GM23338 (cell line): ENCODE measurements at regions not wholly inside any gene's neighbourhood (a gene's known extent, or its start where the extent isn't known, plus 50 kb on each side); places are given as distances from the start of the nearest gene placed in this dataset.

Experiments used
- ATAC-seq: fragments of 200-7000 bp; cut with Tn5 transposase; 3 replicates; pipeline ENCODE4 v1.9.1; 2020
- DNase-seq: peaks from one replicate; pipeline ENCODE4 v3.0.0-alpha.2; 2015; ENCODE audit warnings: low spot score
- H2AFZ ChIP-seq: fragments of 200-600 bp; sonication (generic); 2 replicates; pipeline ENCODE4 v1.8.0; 2016; ENCODE audit warnings: antibody characterized with exemption, mild to moderate bottlenecking, moderate library complexity
- H3F3A ChIP-seq: fragments of 200-600 bp; sonication (generic); replicated peaks from 2 replicates; pipeline ENCODE4 v1.8.0; 2017; ENCODE audit warnings: antibody characterized with exemption, mixed run types, low read depth
- H3K27ac ChIP-seq: fragments of 200-600 bp; sonication (generic); 2 replicates; pipeline ENCODE4 v1.6.1; 2016; ENCODE audit warnings: low read depth
- H3K27me3 ChIP-seq: fragments of 200-600 bp; sonication (generic); 2 replicates; pipeline ENCODE4 v1.8.0; 2016; ENCODE audit warnings: mild to moderate bottlenecking, mixed run types, moderate library complexity; ENCODE audit not compliant: insufficient read depth
- H3K36me3 ChIP-seq: fragments of 200-600 bp; sonication (generic); 2 replicates; pipeline ENCODE4 v1.8.0; 2016; ENCODE audit warnings: mild to moderate bottlenecking; ENCODE audit not compliant: insufficient read depth
- H3K4me1 ChIP-seq: fragments of 200-600 bp; sonication (generic); 2 replicates; pipeline ENCODE4 v1.8.0; 2016; ENCODE audit warnings: mild to moderate bottlenecking, moderate library complexity; ENCODE audit not compliant: insufficient read depth
- H3K4me2 ChIP-seq: fragments of 200-600 bp; sonication (generic); 2 replicates; pipeline ENCODE4 v1.7.1; 2017; ENCODE audit warnings: mixed run types
- H3K4me3 ChIP-seq: fragments of 200-600 bp; sonication (generic); 2 replicates; pipeline ENCODE4 v1.6.1; 2016; ENCODE audit warnings: mixed run types
- H3K79me2 ChIP-seq: fragments of 200-600 bp; sonication (generic); replicated peaks from 2 replicates; pipeline ENCODE4 v1.8.0; 2017; ENCODE audit warnings: mild to moderate bottlenecking; ENCODE audit not compliant: insufficient read depth
- H3K9me2 ChIP-seq: fragments of 200-600 bp; sonication (generic); 2 replicates; pipeline ENCODE4 v1.8.0; 2017; ENCODE audit not compliant: insufficient read depth
- H4K20me1 ChIP-seq: fragments of 200-600 bp; sonication (generic); replicated peaks from 2 replicates; pipeline ENCODE4 v1.8.0; 2017; ENCODE audit warnings: mild to moderate bottlenecking; ENCODE audit not compliant: insufficient read depth
- H3K27ac Mint-ChIP-seq: 2 replicates; pipeline ENCODE4 v1.8.0; 2020; ENCODE audit warnings: inconsistent platforms, mild to moderate bottlenecking, moderate library complexity, mixed read lengths
- H3K27me3 Mint-ChIP-seq: 3 replicates; pipeline ENCODE4 v1.8.0; 2022; ENCODE audit warnings: low read depth, mild to moderate bottlenecking, moderate library complexity, mixed read lengths, inconsistent platforms; ENCODE audit not compliant: insufficient read depth, poor library complexity
- H3K36me3 Mint-ChIP-seq: 3 replicates; pipeline ENCODE4 v1.8.0; 2021; ENCODE audit warnings: low read depth, mild to moderate bottlenecking, inconsistent platforms, moderate library complexity, mixed read lengths
- H3K4me1 Mint-ChIP-seq: 3 replicates; pipeline ENCODE4 v1.8.0; 2020; ENCODE audit warnings: mild to moderate bottlenecking, inconsistent platforms, mixed read lengths
- H3K4me3 Mint-ChIP-seq: 3 replicates; pipeline ENCODE4 v1.8.0; 2021; ENCODE audit warnings: moderate library complexity, mild to moderate bottlenecking, inconsistent platforms, mixed read lengths
- H3K9me3 Mint-ChIP-seq: 3 replicates; pipeline ENCODE4 v1.8.0; 2020; ENCODE audit warnings: moderate library complexity, mild to moderate bottlenecking, inconsistent platforms, mixed read lengths
- CREB1 ChIP-seq: fragments of 250-450 bp; sonication (Bioruptor Pico); IDR thresholded peaks from 2 replicates; pipeline ENCODE4 v1.5.0; 2020; ENCODE audit warnings: low read depth, mild to moderate bottlenecking, moderate library complexity
- EZH2 ChIP-seq: fragments of 200-600 bp; sonication (generic); IDR thresholded peaks from one replicate; pipeline ENCODE4 v1.8.0; 2017; ENCODE audit warnings: antibody characterized with exemption, mild to moderate bottlenecking, low read depth; ENCODE audit not compliant: unreplicated experiment
- EZH2phosphoT487 ChIP-seq: fragments of 200-600 bp; sonication (generic); IDR thresholded peaks from one replicate; pipeline ENCODE4 v1.8.1; 2018; ENCODE audit warnings: antibody characterized with exemption; ENCODE audit not compliant: unreplicated experiment
- JUNB ChIP-seq: IDR thresholded peaks from one replicate; pipeline ENCODE4 v1.6.1; 2016; ENCODE audit warnings: antibody characterized with exemption; ENCODE audit not compliant: unreplicated experiment
- NANOG ChIP-seq: IDR thresholded peaks from 2 replicates; pipeline ENCODE4 v1.6.1; 2016; ENCODE audit warnings: antibody characterized with exemption, borderline replicate concordance
- POLR2AphosphoS5 ChIP-seq: IDR thresholded peaks from 2 replicates; pipeline ENCODE4 v1.6.1; 2016; ENCODE audit warnings: antibody characterized with exemption, low read depth
- STAT1 ChIP-seq: IDR thresholded peaks from one replicate; pipeline ENCODE4 v1.6.1; 2016; ENCODE audit warnings: antibody characterized with exemption; ENCODE audit not compliant: unreplicated experiment
- ZNF114 ChIP-seq: fragments of 250-450 bp; sonication (Bioruptor Pico); IDR thresholded peaks from 2 replicates; pipeline ENCODE4 v1.5.0; 2020; ENCODE audit warnings: mild to moderate bottlenecking, moderate library complexity
- ZNF331 ChIP-seq: fragments of 250-450 bp; sonication (Bioruptor Pico); IDR thresholded peaks from 2 replicates; pipeline ENCODE4 v1.5.0; 2020; ENCODE audit warnings: low read depth, mild to moderate bottlenecking, moderate library complexity
- TF ChIP-seq, protein P1 (sequence below): fragments of 250-450 bp; sonication (Bioruptor Pico); IDR thresholded peaks from 2 replicates; pipeline ENCODE4 v1.5.0; 2020; ENCODE audit warnings: mild to moderate bottlenecking, moderate library complexity
- TF ChIP-seq, protein P2 (sequence below), 2 experiments: fragments of 200-600 bp in 1 of 2; sonication (generic) in 1 of 2; conservative IDR thresholded peaks; 2 replicates each; pipeline versions ENCODE4 v1.5.1 to v1.6.1; 2016 to 2017; ENCODE audit warnings: antibody characterized with exemption in 2 of 2, low read depth in 2 of 2, mild to moderate bottlenecking in 2 of 2, moderate library complexity in 1 of 2
- TF ChIP-seq, protein P3 (sequence below): IDR thresholded peaks from one replicate; pipeline ENCODE4 v1.6.1; 2018; ENCODE audit warnings: antibody characterized with exemption; ENCODE audit not compliant: unreplicated experiment
- TF ChIP-seq, protein P4 (sequence below): IDR thresholded peaks from 2 replicates; pipeline ENCODE4 v1.6.1; 2016; ENCODE audit warnings: antibody characterized with exemption

DNA sequence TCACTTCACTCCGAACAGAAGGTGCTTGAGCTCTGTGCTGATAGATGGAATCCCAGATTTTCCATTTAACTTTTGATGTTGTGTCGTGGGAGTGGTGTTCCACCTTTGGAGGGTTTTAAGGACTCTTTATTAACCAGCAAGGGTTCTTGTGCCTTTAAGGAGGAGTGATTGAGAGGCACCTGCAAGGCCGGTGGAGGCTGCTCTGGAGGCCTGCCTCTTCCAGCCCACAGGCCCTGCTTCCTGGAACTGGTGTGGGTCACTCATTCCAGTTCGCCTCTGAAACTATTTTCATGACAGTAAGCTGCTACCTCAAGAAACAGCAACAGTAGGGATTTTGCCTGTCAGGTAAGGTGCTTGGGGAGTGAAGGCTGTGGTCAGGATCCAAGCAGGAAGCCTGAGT is 58.8 kb upstream of the APCDD1L start:
- H3K27me3 ChIP-seq = no peaks in the 10 kb centered on the region
- no peaks in the 10 kb centered on the region for H3K9me2 ChIP-seq
- H3K9me3 Mint-ChIP-seq = no peaks in the 10 kb centered on the region
- H3F3A ChIP-seq = no peaks in the 10 kb centered on the region
- no peak overlapping the region for H3K27ac Mint-ChIP-seq
- no peak overlapping the region for H3K4me3 ChIP-seq
- no peak overlapping the region for H3K4me3 Mint-ChIP-seq
- H3K36me3 ChIP-seq = no peaks in the 10 kb centered on the region
- H3K4me2 ChIP-seq = no peak overlapping the region
- no peak overlapping the region for H3K27ac ChIP-seq
- H4K20me1 ChIP-seq = no peaks in the 10 kb centered on the region
- H3K4me1 ChIP-seq = peaks cover 3% of the 10 kb centered on the region; the same call in 1 of the 2 replicates
- no peaks in the 10 kb centered on the region for H3K36me3 Mint-ChIP-seq
- TF ChIP-seq CREB1 (CRISPR knock-in tag) (no peak), STAT1 (no peak), ZNF114 (CRISPR knock-in tag) (no peak), JUNB (no peak), POLR2AphosphoS5 (no peak), EZH2phosphoT487 (no peak), EZH2 (no peak), ZNF331 (CRISPR knock-in tag) (no peak), NANOG (no peak)
- TF ChIP-seq, protein P1, sequence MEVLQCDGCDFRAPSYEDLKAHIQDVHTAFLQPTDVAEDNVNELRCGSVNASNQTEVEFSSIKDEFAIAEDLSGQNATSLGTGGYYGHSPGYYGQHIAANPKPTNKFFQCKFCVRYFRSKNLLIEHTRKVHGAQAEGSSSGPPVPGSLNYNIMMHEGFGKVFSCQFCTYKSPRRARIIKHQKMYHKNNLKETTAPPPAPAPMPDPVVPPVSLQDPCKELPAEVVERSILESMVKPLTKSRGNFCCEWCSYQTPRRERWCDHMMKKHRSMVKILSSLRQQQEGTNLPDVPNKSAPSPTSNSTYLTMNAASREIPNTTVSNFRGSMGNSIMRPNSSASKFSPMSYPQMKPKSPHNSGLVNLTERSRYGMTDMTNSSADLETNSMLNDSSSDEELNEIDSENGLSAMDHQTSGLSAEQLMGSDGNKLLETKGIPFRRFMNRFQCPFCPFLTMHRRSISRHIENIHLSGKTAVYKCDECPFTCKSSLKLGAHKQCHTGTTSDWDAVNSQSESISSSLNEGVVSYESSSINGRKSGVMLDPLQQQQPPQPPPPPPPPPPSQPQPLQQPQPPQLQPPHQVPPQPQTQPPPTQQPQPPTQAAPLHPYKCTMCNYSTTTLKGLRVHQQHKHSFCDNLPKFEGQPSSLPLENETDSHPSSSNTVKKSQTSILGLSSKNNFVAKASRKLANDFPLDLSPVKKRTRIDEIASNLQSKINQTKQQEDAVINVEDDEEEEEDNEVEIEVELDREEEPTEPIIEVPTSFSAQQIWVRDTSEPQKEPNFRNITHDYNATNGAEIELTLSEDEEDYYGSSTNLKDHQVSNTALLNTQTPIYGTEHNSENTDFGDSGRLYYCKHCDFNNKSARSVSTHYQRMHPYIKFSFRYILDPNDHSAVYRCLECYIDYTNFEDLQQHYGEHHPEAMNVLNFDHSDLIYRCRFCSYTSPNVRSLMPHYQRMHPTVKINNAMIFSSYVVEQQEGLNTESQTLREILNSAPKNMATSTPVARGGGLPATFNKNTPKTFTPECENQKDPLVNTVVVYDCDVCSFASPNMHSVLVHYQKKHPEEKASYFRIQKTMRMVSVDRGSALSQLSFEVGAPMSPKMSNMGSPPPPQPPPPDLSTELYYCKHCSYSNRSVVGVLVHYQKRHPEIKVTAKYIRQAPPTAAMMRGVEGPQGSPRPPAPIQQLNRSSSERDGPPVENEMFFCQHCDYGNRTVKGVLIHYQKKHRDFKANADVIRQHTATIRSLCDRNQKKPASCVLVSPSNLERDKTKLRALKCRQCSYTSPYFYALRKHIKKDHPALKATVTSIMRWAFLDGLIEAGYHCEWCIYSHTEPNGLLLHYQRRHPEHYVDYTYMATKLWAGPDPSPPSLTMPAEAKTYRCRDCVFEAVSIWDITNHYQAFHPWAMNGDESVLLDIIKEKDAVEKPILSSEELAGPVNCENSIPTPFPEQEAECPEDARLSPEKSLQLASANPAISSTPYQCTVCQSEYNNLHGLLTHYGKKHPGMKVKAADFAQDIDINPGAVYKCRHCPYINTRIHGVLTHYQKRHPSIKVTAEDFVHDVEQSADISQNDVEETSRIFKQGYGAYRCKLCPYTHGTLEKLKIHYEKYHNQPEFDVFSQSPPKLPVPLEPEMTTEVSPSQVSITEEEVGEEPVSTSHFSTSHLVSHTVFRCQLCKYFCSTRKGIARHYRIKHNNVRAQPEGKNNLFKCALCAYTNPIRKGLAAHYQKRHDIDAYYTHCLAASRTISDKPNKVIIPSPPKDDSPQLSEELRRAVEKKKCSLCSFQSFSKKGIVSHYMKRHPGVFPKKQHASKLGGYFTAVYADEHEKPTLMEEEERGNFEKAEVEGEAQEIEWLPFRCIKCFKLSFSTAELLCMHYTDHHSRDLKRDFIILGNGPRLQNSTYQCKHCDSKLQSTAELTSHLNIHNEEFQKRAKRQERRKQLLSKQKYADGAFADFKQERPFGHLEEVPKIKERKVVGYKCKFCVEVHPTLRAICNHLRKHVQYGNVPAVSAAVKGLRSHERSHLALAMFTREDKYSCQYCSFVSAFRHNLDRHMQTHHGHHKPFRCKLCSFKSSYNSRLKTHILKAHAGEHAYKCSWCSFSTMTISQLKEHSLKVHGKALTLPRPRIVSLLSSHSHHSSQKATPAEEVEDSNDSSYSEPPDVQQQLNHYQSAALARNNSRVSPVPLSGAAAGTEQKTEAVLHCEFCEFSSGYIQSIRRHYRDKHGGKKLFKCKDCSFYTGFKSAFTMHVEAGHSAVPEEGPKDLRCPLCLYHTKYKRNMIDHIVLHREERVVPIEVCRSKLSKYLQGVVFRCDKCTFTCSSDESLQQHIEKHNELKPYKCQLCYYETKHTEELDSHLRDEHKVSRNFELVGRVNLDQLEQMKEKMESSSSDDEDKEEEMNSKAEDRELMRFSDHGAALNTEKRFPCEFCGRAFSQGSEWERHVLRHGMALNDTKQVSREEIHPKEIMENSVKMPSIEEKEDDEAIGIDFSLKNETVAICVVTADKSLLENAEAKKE (CRISPR knock-in tag) = no peak
- TF ChIP-seq, protein P2, sequence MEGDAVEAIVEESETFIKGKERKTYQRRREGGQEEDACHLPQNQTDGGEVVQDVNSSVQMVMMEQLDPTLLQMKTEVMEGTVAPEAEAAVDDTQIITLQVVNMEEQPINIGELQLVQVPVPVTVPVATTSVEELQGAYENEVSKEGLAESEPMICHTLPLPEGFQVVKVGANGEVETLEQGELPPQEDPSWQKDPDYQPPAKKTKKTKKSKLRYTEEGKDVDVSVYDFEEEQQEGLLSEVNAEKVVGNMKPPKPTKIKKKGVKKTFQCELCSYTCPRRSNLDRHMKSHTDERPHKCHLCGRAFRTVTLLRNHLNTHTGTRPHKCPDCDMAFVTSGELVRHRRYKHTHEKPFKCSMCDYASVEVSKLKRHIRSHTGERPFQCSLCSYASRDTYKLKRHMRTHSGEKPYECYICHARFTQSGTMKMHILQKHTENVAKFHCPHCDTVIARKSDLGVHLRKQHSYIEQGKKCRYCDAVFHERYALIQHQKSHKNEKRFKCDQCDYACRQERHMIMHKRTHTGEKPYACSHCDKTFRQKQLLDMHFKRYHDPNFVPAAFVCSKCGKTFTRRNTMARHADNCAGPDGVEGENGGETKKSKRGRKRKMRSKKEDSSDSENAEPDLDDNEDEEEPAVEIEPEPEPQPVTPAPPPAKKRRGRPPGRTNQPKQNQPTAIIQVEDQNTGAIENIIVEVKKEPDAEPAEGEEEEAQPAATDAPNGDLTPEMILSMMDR (conservative IDR thresholded peaks at IDR 0.05; ENCODE audit: low read depth in 2 of 2) = no peak
- TF ChIP-seq, protein P3, sequence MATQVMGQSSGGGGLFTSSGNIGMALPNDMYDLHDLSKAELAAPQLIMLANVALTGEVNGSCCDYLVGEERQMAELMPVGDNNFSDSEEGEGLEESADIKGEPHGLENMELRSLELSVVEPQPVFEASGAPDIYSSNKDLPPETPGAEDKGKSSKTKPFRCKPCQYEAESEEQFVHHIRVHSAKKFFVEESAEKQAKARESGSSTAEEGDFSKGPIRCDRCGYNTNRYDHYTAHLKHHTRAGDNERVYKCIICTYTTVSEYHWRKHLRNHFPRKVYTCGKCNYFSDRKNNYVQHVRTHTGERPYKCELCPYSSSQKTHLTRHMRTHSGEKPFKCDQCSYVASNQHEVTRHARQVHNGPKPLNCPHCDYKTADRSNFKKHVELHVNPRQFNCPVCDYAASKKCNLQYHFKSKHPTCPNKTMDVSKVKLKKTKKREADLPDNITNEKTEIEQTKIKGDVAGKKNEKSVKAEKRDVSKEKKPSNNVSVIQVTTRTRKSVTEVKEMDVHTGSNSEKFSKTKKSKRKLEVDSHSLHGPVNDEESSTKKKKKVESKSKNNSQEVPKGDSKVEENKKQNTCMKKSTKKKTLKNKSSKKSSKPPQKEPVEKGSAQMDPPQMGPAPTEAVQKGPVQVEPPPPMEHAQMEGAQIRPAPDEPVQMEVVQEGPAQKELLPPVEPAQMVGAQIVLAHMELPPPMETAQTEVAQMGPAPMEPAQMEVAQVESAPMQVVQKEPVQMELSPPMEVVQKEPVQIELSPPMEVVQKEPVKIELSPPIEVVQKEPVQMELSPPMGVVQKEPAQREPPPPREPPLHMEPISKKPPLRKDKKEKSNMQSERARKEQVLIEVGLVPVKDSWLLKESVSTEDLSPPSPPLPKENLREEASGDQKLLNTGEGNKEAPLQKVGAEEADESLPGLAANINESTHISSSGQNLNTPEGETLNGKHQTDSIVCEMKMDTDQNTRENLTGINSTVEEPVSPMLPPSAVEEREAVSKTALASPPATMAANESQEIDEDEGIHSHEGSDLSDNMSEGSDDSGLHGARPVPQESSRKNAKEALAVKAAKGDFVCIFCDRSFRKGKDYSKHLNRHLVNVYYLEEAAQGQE = no peak
- TF ChIP-seq, protein P4, sequence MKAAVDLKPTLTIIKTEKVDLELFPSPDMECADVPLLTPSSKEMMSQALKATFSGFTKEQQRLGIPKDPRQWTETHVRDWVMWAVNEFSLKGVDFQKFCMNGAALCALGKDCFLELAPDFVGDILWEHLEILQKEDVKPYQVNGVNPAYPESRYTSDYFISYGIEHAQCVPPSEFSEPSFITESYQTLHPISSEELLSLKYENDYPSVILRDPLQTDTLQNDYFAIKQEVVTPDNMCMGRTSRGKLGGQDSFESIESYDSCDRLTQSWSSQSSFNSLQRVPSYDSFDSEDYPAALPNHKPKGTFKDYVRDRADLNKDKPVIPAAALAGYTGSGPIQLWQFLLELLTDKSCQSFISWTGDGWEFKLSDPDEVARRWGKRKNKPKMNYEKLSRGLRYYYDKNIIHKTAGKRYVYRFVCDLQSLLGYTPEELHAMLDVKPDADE = no peak
- no peak overlapping the region for H2AFZ ChIP-seq
- peaks cover 4% of the 10 kb centered on the region for H3K27me3 Mint-ChIP-seq
- ATAC-seq = no peak
- no peak for DNase-seq
- H3K79me2 ChIP-seq = no peaks in the 10 kb centered on the region
- H3K4me1 Mint-ChIP-seq = peaks cover 16% of the 10 kb centered on the region
